ENCODE measurements at regions not wholly inside any gene's neighbourhood (a gene's known extent, or its start where the extent isn't known, plus 50 kb on each side); places are given as distances from the start of the nearest gene placed in this dataset.

GRCh38 chr2:191565647-191566198 lies 112.2 kb upstream of the NABP1 start:
- Mint-ChIP-seq H3K4me1 (peaks cover 28% of the 10 kb centered on the region), H3K27ac (no peak overlapping the region), H3K36me3 (no peaks in the 10 kb centered on the region), H3K9me3 (no peaks in the 10 kb centered on the region), H3K4me3 (no peak overlapping the region)
- ATAC-seq (peak; percentile 77), DNase-seq (ENCODE audit: low spot score in 2 of 2) (no peak)

- Mint-ChIP-seq H3K4me1 (peaks cover 34% of the 10 kb centered on the region), H3K4me3 (no peak overlapping the region), H3K9me3 (no peaks in the 10 kb centered on the region), H3K36me3 (no peaks in the 10 kb centered on the region), H3K27ac (no peak overlapping the region)
- DNase-seq (ENCODE audit: low spot score in 2 of 2) (peak; percentile 52 to 85), ATAC-seq (peak; percentile 66)
Measured at GRCh38 chr2:191566344-191566743, 111.6 kb upstream of the NABP1 start.

GRCh38 chr2:191567206-191567605 lies 110.7 kb upstream of the NABP1 start:
- peaks cover 42% of the 10 kb centered on the region for H3K4me1 Mint-ChIP-seq
- H3K27ac Mint-ChIP-seq = no peak overlapping the region
- no peaks in the 10 kb centered on the region for H3K9me3 Mint-ChIP-seq
- ATAC-seq (no peak), DNase-seq (ENCODE audit: low spot score in 2 of 2) (no peak)
- H3K36me3 Mint-ChIP-seq = no peaks in the 10 kb centered on the region
- H3K4me3 Mint-ChIP-seq = no peak overlapping the region

- peaks cover 50% of the 10 kb centered on the region for H3K4me1 Mint-ChIP-seq
- no peaks in the 10 kb centered on the region for H3K9me3 Mint-ChIP-seq
Measured at GRCh38 chr2:191569025-191569424, 108.9 kb upstream of the NABP1 start.

DNA sequence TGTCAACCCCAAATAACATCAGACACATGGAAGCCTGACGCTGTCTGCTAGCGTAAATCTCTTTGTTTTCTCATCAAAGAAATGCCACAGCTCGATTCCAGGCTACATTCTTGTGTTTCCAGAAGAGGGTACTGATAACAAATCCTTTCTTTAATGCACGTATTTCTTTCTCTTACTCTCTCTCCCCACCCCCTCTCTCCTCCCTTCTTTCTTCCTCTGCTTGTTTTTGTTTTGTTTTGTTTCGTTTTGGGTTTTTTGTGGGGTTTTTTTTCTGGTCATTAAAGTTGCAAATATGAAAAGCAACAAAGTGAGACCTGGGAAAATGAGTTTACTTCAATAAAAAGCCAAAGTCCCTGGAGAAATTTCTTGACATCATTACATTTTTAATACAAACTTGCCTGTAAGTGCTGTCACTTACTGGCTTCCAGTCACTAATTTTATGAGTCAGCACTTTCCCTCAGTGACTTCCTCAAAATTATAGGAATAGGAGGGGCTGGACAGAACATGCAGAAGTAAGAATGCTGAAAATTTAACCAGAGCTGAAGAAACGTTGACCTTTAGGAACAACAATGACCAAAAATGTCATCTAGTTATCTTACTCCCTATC lies 106.7 kb upstream of the NABP1 start:
- DNase-seq (ENCODE audit: low spot score in 2 of 2) (no peak), ATAC-seq (peak; percentile 48)
- H3K4me3 Mint-ChIP-seq = peak overlapping the region; percentile 59
- no peaks in the 10 kb centered on the region for H3K36me3 Mint-ChIP-seq
- peak overlapping the region; percentile 16 for H3K27ac Mint-ChIP-seq
- H3K4me1 Mint-ChIP-seq = peaks cover 36% of the 10 kb centered on the region
- H3K9me3 Mint-ChIP-seq = no peaks in the 10 kb centered on the region

More at GRCh38 chr2:191569025-191569424, 108.9 kb upstream of the NABP1 start:
- no peaks in the 10 kb centered on the region for H3K36me3 Mint-ChIP-seq
- ATAC-seq (no peak), DNase-seq (ENCODE audit: low spot score in 2 of 2) (no peak)
- H3K4me3 Mint-ChIP-seq = no peak overlapping the region
- H3K27ac Mint-ChIP-seq = no peak overlapping the region

DNA sequence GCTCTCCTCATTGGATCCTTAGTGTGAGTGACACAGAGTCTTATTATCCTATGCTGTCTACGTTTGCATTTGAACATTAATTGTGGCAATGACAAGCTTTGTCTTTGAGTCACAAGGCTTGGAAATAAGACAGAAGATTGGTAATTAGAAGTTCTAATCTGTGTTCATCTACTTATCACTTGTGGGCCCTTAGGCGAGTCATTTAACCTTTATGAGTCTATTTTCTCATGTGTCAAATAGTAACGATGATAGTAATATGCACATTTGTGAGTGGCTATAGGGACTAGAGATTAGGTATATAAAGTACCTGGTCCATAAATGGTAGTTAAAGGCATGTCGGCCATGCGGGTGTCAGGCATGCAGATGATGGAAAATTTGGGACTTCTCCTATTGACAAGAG lies 105.6 kb upstream of the NABP1 start:
- Mint-ChIP-seq H3K4me1 (peaks cover 36% of the 10 kb centered on the region), H3K9me3 (no peaks in the 10 kb centered on the region), H3K36me3 (no peaks in the 10 kb centered on the region), H3K4me3 (no peak overlapping the region), H3K27ac (no peak overlapping the region)
- DNase-seq (ENCODE audit: low spot score in 2 of 2) (no peak), ATAC-seq (peak; percentile 83)

DNA sequence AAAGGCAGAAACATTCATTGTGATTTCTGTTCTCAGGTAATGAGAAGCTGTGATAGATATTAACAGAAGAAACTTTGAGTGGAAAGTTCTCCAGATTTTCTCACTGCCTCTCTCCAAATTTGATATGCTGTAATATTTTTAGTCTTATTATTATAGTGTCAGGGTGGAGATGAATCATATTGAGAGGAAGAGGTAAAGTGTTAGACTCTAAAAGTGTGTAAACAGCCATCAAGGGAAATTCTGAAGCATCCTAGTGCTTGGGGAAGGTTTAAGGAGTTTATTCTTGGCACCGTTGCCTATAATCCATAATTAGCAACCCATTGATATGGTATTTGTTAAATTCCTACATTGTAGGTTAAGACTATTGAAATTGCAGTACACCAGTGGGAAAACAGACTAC lies 104.7 kb upstream of the NABP1 start:
- Mint-ChIP-seq H3K4me3 (no peak overlapping the region), H3K27ac (no peak overlapping the region), H3K36me3 (no peaks in the 10 kb centered on the region), H3K4me1 (peaks cover 36% of the 10 kb centered on the region), H3K9me3 (no peaks in the 10 kb centered on the region)
- ATAC-seq = peak; percentile 65
- DNase-seq (ENCODE audit: low spot score in 2 of 2) = no peak

DNA sequence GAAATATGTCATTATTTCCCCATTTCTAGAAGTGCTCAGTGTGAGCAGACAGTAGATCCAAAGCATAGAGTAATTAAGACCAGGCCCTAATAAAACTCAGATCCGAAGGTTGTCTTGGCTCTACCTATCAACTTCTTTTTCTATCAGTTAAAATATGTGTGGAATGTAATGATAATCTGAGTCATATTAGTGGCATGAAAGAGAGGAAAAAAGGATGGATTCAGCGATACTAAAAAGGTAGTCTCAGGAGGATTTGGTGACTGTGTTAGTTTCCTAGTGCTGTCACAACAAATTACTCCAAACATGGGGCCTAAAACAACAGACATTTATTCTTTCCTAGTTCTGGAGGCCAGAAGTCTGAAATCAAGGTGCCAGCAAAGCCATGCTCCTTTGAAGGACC lies 103.7 kb upstream of the NABP1 start:
- H3K4me1 Mint-ChIP-seq = peaks cover 36% of the 10 kb centered on the region
- ATAC-seq = no peak
- no peak overlapping the region for H3K4me3 Mint-ChIP-seq
- DNase-seq (ENCODE audit: low spot score in 2 of 2) = no peak
- no peaks in the 10 kb centered on the region for H3K36me3 Mint-ChIP-seq
- no peak overlapping the region for H3K27ac Mint-ChIP-seq
- H3K9me3 Mint-ChIP-seq = no peaks in the 10 kb centered on the region

DNA sequence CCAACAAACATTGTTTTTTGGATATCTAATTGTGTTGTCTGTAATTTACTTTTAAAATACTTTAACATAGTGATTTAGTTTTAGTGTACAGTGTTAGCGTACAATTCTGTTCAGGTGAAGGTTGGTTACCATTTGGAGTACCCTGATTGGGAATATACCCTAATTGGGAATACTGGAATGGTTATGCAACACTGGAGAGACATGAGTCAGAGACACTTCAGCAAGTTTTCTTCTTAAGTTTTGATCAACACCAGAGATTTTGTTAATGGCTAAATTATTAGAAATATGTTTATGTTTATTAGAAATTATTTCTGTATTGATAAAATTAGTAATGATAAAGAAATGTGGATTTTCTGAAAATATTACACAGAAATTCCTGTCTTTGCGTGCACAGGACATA lies 100.3 kb upstream of the NABP1 start:
- no peak for DNase-seq (ENCODE audit: low spot score in 2 of 2)
- Mint-ChIP-seq H3K36me3 (no peaks in the 10 kb centered on the region), H3K27ac (no peak overlapping the region), H3K4me3 (no peak overlapping the region), H3K4me1 (peaks cover 7% of the 10 kb centered on the region), H3K9me3 (no peaks in the 10 kb centered on the region)
- no peak for ATAC-seq

DNA sequence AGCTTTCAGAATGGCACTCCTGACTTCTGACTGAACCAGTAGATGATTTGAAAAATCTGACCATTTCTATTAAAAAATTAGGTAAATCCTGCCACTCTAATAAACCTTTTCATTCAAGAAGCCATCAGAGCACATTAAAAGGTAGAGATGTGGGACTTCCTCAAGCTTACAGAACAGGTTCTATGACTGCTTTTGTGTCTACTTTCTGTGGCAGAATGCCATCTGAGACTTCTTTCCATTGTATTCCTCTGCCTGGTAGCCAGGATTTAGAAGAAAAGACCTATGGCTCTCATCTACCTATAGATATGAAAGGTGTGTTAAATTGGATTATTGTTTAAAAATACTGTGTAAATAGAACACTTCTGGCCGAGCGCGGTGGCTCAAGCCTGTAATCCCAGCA lies 99.9 kb upstream of the NABP1 start:
- H3K9me3 Mint-ChIP-seq = no peaks in the 10 kb centered on the region
- no peak for ATAC-seq
- peaks cover 2% of the 10 kb centered on the region for H3K4me1 Mint-ChIP-seq
- no peak for DNase-seq (ENCODE audit: low spot score in 2 of 2)
- H3K4me3 Mint-ChIP-seq = no peak overlapping the region
- H3K36me3 Mint-ChIP-seq = no peaks in the 10 kb centered on the region
- no peak overlapping the region for H3K27ac Mint-ChIP-seq

GRCh38 chr2:191580581-191580980 lies 97.4 kb upstream of the NABP1 start:
- H3K4me3 Mint-ChIP-seq = no peak overlapping the region
- DNase-seq (ENCODE audit: low spot score in 2 of 2) (no peak), ATAC-seq (no peak)
- H3K9me3 Mint-ChIP-seq = no peaks in the 10 kb centered on the region
- no peaks in the 10 kb centered on the region for H3K4me1 Mint-ChIP-seq
- no peaks in the 10 kb centered on the region for H3K36me3 Mint-ChIP-seq
- no peak overlapping the region for H3K27ac Mint-ChIP-seq

DNA sequence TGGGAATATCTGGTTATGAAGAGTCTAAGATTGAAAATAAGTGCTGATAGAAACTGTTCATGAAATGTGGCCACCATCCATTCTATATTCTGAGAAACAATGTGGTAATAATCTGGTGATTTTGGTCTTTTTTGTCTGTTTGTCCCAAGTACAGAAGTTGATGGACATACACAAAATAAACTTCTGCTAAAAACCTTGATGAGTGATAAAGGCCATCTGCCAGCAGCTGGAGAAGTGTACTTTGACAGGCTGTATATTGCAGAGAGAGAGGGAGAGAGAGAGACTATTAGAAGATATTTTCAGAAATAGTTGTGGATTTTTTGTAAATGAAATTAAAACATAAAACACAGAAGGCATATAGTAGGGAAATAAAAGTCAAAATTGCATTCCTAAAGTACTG lies 96.9 kb upstream of the NABP1 start:
- no peak for DNase-seq (ENCODE audit: low spot score in 2 of 2)
- Mint-ChIP-seq H3K36me3 (no peaks in the 10 kb centered on the region), H3K4me1 (no peaks in the 10 kb centered on the region), H3K9me3 (no peaks in the 10 kb centered on the region), H3K27ac (no peak overlapping the region), H3K4me3 (no peak overlapping the region)
- ATAC-seq = no peak

DNA sequence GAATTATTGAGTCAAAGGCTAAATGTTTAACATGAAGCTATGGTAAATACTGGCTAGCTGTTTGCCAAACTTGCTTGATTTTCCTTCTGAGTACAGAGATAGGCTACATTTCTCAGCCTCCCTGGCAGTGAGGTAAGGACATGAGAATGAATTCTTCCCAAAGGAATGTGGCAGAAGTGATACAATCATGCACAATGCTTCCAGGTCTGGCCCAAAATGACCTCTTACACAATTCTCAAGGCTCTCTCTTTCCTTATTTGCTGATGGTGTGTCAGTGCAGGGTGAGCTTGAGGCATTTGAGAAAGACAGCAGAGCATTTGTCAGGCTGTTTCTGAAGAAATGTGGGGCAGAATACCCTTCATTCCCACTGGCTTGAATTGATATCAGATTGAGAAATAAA lies 95.6 kb upstream of the NABP1 start:
- no peaks in the 10 kb centered on the region for H3K4me1 Mint-ChIP-seq
- H3K36me3 Mint-ChIP-seq = no peaks in the 10 kb centered on the region
- no peak overlapping the region for H3K27ac Mint-ChIP-seq
- ATAC-seq (no peak), DNase-seq (ENCODE audit: low spot score in 2 of 2) (no peak)
- H3K4me3 Mint-ChIP-seq = no peak overlapping the region
- no peaks in the 10 kb centered on the region for H3K9me3 Mint-ChIP-seq

DNA sequence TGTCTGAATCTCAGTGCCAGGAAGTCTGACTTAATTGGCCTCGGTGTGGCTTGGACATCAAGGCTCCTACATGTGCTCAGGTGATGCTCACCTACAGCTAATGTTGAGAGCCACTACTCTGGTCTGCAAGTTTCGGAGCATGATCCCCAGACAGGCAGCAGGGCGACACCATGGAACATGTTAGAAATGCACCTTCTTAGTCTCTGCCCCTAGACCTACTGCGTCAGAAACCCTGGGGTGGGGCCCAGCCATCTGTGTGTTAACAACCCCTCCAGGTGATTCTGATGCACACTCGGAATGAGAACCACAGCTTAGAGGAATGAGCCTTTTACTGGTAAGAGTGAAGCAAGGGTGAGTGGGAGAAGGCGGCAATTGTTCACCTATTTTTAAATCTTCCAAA lies 86.9 kb upstream of the NABP1 start:
- Mint-ChIP-seq H3K36me3 (no peaks in the 10 kb centered on the region), H3K4me3 (no peak overlapping the region), H3K27ac (no peak overlapping the region), H3K9me3 (no peaks in the 10 kb centered on the region), H3K4me1 (peaks cover 5% of the 10 kb centered on the region)
- ATAC-seq (no peak), DNase-seq (ENCODE audit: low spot score in 2 of 2) (no peak)

GRCh38 chr2:191593622-191594385 lies 84.1 kb upstream of the NABP1 start:
- no peaks in the 10 kb centered on the region for H3K4me1 Mint-ChIP-seq
- no peaks in the 10 kb centered on the region for H3K9me3 Mint-ChIP-seq
- H3K4me3 Mint-ChIP-seq = no peak overlapping the region
- no peak overlapping the region for H3K27ac Mint-ChIP-seq
- no peaks in the 10 kb centered on the region for H3K36me3 Mint-ChIP-seq
- DNase-seq (ENCODE audit: low spot score in 2 of 2) (no peak), ATAC-seq (no peak)

GRCh38 chr2:191597186-191597751 lies 80.7 kb upstream of the NABP1 start:
- Mint-ChIP-seq H3K4me1 (peaks cover 10% of the 10 kb centered on the region), H3K9me3 (no peaks in the 10 kb centered on the region), H3K4me3 (no peak overlapping the region), H3K36me3 (no peaks in the 10 kb centered on the region), H3K27ac (no peak overlapping the region)
- DNase-seq (ENCODE audit: low spot score in 2 of 2) = no peak
- no peak for ATAC-seq
